Ovary (tissue), 3 donors: ENCODE measurements at regions not wholly inside any gene's neighbourhood (a gene's known extent, or its start where the extent isn't known, plus 50 kb on each side); places are given as distances from the start of the nearest gene placed in this dataset.

Experiments used
- CTCF ChIP-seq, 3 donors: fragments of 450-650 bp in 2 of 3; fragments of 200-600 bp in 1 of 3; IDR thresholded peaks; one replicate each; pipeline versions ENCODE4 v1.5.1 to v1.8.0; 2016 to 2022; ENCODE audit warnings: antibody characterized with exemption in 3 of 3, mild to moderate bottlenecking in 1 of 3
- EP300 ChIP-seq: sonication (generic); formaldehyde crosslinking; IDR thresholded peaks from one replicate; pipeline ENCODE4 v1.6.1; 2017; ENCODE audit warnings: antibody characterized with exemption
- POLR2A ChIP-seq: fragments of 450-650 bp; IDR thresholded peaks from one replicate; pipeline ENCODE4 v1.6.1; 2017; ENCODE audit warnings: antibody characterized with exemption, mild to moderate bottlenecking, moderate library complexity
- donor health status: DM: no; HTN: no; CAD: no.

- no peak for TF ChIP-seq CTCF (IDR thresholded peaks at IDR 0.05)
- TF ChIP-seq EP300 = no peak
- TF ChIP-seq POLR2A = no peak
Observed at GRCh38 chr14:87387806-87388205, 605.2 kb downstream of the GALC start.
